ENCODE measurements at regions not wholly inside any gene's neighbourhood (a gene's known extent, or its start where the extent isn't known, plus 50 kb on each side); places are given as distances from the start of the nearest gene placed in this dataset.

- CTCF ChIA-PET, result no interaction called here
- POLR2A ChIA-PET, result no interaction called here
Measured at GRCh38 chr3:150062492-150062891, 91.8 kb upstream of the PFN2 start.

GRCh38 chr3:150061288-150062024 lies 90.8 kb upstream of the PFN2 start:
- CTCF ChIA-PET, result no interaction called here
- POLR2A ChIA-PET, result no interaction called here

- POLR2A ChIA-PET, result no interaction called here
- CTCF ChIA-PET, result no interaction called here
Measured at GRCh38 chr3:150059729-150060128, 89.0 kb upstream of the PFN2 start.

GRCh38 chr3:150059241-150059640 lies 88.5 kb upstream of the PFN2 start:
- POLR2A ChIA-PET, result no interaction called here
- CTCF ChIA-PET, result no interaction called here

- CTCF ChIA-PET, result interaction anchor here (0.6 kb wide), 1 partner anchor 21 kb away, joined by 4 read pairs; no protein-coding TSS in a partner anchor
- POLR2A ChIA-PET, result no interaction called here
Measured at GRCh38 chr3:150057227-150057626, 86.5 kb upstream of the PFN2 start.

GRCh38 chr3:150055332-150055731 lies 84.6 kb upstream of the PFN2 start:
- POLR2A ChIA-PET, result no interaction called here
- CTCF ChIA-PET, result no interaction called here

- CTCF ChIA-PET, result no interaction called here
- POLR2A ChIA-PET, result no interaction called here
Measured at GRCh38 chr3:150054635-150055034, 83.9 kb upstream of the PFN2 start.

- ChIA-PET POLR2A (no interaction called here), CTCF (no interaction called here)
Measured at GRCh38 chr3:150050510-150050909, 79.8 kb upstream of the PFN2 start.

- CTCF ChIA-PET, result no interaction called here
Measured at GRCh38 chr3:150049317-150049716, 78.6 kb upstream of the PFN2 start.

GRCh38 chr3:150041877-150042276 lies 71.2 kb upstream of the PFN2 start:
- ChIA-PET CTCF (no interaction called here), POLR2A (no interaction called here)

More at GRCh38 chr3:150049317-150049716, 78.6 kb upstream of the PFN2 start:
- POLR2A ChIA-PET, result no interaction called here

GRCh38 chr3:150040097-150040496 lies 69.4 kb upstream of the PFN2 start:
- ChIA-PET POLR2A (no interaction called here), CTCF (no interaction called here)

GRCh38 chr3:150038830-150039229 lies 68.1 kb upstream of the PFN2 start:
- CTCF ChIA-PET, result no interaction called here
- POLR2A ChIA-PET, result no interaction called here

- CTCF ChIA-PET, result no interaction called here
- POLR2A ChIA-PET, result no interaction called here
Measured at GRCh38 chr3:150036780-150037179, 66.1 kb upstream of the PFN2 start.

GRCh38 chr3:150035910-150036612 lies 65.4 kb upstream of the PFN2 start:
- POLR2A ChIA-PET, result no interaction called here
- CTCF ChIA-PET, result no interaction called here

GRCh38 chr3:150035301-150035779 lies 64.6 kb upstream of the PFN2 start:
- POLR2A ChIA-PET, result no interaction called here
- CTCF ChIA-PET, result no interaction called here

- POLR2A ChIA-PET, result no interaction called here
Measured at GRCh38 chr3:150033721-150034120, 63.0 kb upstream of the PFN2 start.

GRCh38 chr3:150030841-150031240 lies 60.1 kb upstream of the PFN2 start:
- CTCF ChIA-PET, result no interaction called here
- POLR2A ChIA-PET, result interaction anchor here (0.5 kb wide), 1 partner anchor 520 kb away, joined by 12 read pairs; no protein-coding TSS in a partner anchor

More at GRCh38 chr3:150033721-150034120, 63.0 kb upstream of the PFN2 start:
- CTCF ChIA-PET, result no interaction called here

GRCh38 chr3:150023239-150023636 lies 52.5 kb upstream of the PFN2 start:
- ChIA-PET CTCF (no interaction called here), POLR2A (no interaction called here)

GRCh38 chr3:150022381-150023238 lies 51.9 kb upstream of the PFN2 start:
- ChIA-PET POLR2A (no interaction called here), CTCF (no interaction called here)

- POLR2A ChIA-PET, result no interaction called here
- CTCF ChIA-PET, result no interaction called here
Measured at GRCh38 chr3:150020527-150020926, 49.8 kb upstream of the PFN2 start.

All from activated CD8-positive, alpha-beta memory T cell treated with anti-CD3 and anti-CD28 coated beads for 36 hours (primary cell).